WTC11 (cell line): ENCODE measurements at regions not wholly inside any gene's neighbourhood (a gene's known extent, or its start where the extent isn't known, plus 50 kb on each side); places are given as distances from the start of the nearest gene placed in this dataset.

ENCODE experiments used
- ATAC-seq: fragments of 200-7000 bp; cut with Tn5 transposase; 2 replicates; pipeline ENCODE4 v1.10.0; 2021; ENCODE audit warnings: mild to moderate bottlenecking, moderate library complexity
- CTCF ChIA-PET: fragments of 300-600 bp; sonication (Branson Sonifier 250); formaldehyde crosslinking; loops from one replicate; lab custom pipeline; 2021; ENCODE audit warnings: antibody characterized with exemption; lab: Charles Lee
- POLR2A ChIA-PET: fragments of 350-600 bp; sonication (Branson Sonifier 250); formaldehyde crosslinking; loops from one replicate; lab custom pipeline; 2021; ENCODE audit warnings: antibody characterized with exemption; lab: Charles Lee
- DNase-seq: peaks from one replicate; pipeline ENCODE4 v3.0.0; 2021; ENCODE audit warnings: low spot score
- H3K27ac Mint-ChIP-seq: 2 replicates; pipeline ENCODE4 v1.8.0; 2021; ENCODE audit warnings: mixed read lengths
- H3K27me3 Mint-ChIP-seq: 2 replicates; pipeline ENCODE4 v1.8.0; 2021; ENCODE audit warnings: low read depth, mild to moderate bottlenecking, moderate library complexity, mixed read lengths
- H3K36me3 Mint-ChIP-seq: 2 replicates; pipeline ENCODE4 v1.8.0; 2021; ENCODE audit warnings: mixed read lengths
- H3K4me1 Mint-ChIP-seq: 2 replicates; pipeline ENCODE4 v1.8.0; 2022; ENCODE audit warnings: mixed read lengths
- H3K4me3 Mint-ChIP-seq: 2 replicates; pipeline ENCODE4 v1.8.0; 2021; ENCODE audit warnings: mild to moderate bottlenecking, moderate library complexity, mixed read lengths
- H3K9me3 Mint-ChIP-seq: 2 replicates; pipeline ENCODE4 v1.8.0; 2021; ENCODE audit warnings: mixed read lengths
- ATF3 ChIP-seq: sonication (generic); formaldehyde crosslinking; conservative IDR thresholded peaks from 2 replicates; pipeline ENCODE4 v1.8.1; 2022; ENCODE audit warnings: mild to moderate bottlenecking, missing genetic modification reagents
- CDX4 ChIP-seq: fragments of 250-450 bp; sonication (Bioruptor Pico); IDR thresholded peaks from 2 replicates; pipeline ENCODE4 v1.9.0; 2021; ENCODE audit warnings: moderate library complexity, mild to moderate bottlenecking, inconsistent platforms, borderline replicate concordance
- E2F1 ChIP-seq: sonication (generic); formaldehyde crosslinking; IDR thresholded peaks from 2 replicates; pipeline ENCODE4 v1.8.0; 2022; ENCODE audit warnings: mild to moderate bottlenecking, missing genetic modification reagents
- E2F4 ChIP-seq: sonication (generic); formaldehyde crosslinking; IDR thresholded peaks from 2 replicates; pipeline ENCODE4 v1.8.1; 2022; ENCODE audit warnings: low read depth, mild to moderate bottlenecking, moderate library complexity, missing genetic modification reagents, borderline replicate concordance
- EMX1 ChIP-seq: fragments of 250-450 bp; sonication (Bioruptor Pico); IDR thresholded peaks from 2 replicates; pipeline ENCODE4 v1.8.0; 2021; ENCODE audit warnings: mild to moderate bottlenecking
- ERG ChIP-seq: fragments of 250-450 bp; sonication (Bioruptor Pico); IDR thresholded peaks from 2 replicates; pipeline ENCODE4 v1.8.0; 2021; ENCODE audit warnings: mild to moderate bottlenecking
- ESRRA ChIP-seq: sonication (generic); formaldehyde crosslinking; IDR thresholded peaks from 2 replicates; pipeline ENCODE4 v1.8.1; 2022; ENCODE audit warnings: mild to moderate bottlenecking, missing genetic modification reagents, borderline replicate concordance
- ETV6 ChIP-seq: sonication (generic); formaldehyde crosslinking; IDR thresholded peaks from 2 replicates; pipeline ENCODE4 v1.8.1; 2022; ENCODE audit warnings: mild to moderate bottlenecking, missing genetic modification reagents
- HMGXB4 ChIP-seq: sonication (generic); formaldehyde crosslinking; IDR thresholded peaks from 2 replicates; pipeline ENCODE4 v1.8.1; 2023; ENCODE audit warnings: mild to moderate bottlenecking, moderate library complexity, missing genetic modification reagents
- JUN ChIP-seq: sonication (generic); formaldehyde crosslinking; IDR thresholded peaks from 2 replicates; pipeline ENCODE4 v1.8.0; 2023; ENCODE audit warnings: mild to moderate bottlenecking, missing genetic modification reagents
- NR3C1 ChIP-seq: sonication (generic); formaldehyde crosslinking; conservative IDR thresholded peaks from 2 replicates; pipeline ENCODE4 v1.8.1; 2023; ENCODE audit warnings: low read depth, mild to moderate bottlenecking, missing genetic modification reagents
- OVOL2 ChIP-seq: fragments of 250-450 bp; sonication (Bioruptor Pico); IDR thresholded peaks from 2 replicates; pipeline ENCODE4 v1.9.0; 2021; ENCODE audit warnings: mild to moderate bottlenecking, borderline replicate concordance
- PRDM15 ChIP-seq: sonication (generic); formaldehyde crosslinking; IDR thresholded peaks from 2 replicates; pipeline ENCODE4 v1.8.0; 2022; ENCODE audit warnings: missing genetic modification reagents
- RELA ChIP-seq: sonication (generic); formaldehyde crosslinking; IDR thresholded peaks from 2 replicates; pipeline ENCODE4 v1.8.1; 2022; ENCODE audit warnings: missing genetic modification reagents, mild to moderate bottlenecking, borderline replicate concordance
- RORB ChIP-seq: fragments of 250-450 bp; sonication (Bioruptor Pico); IDR thresholded peaks from 2 replicates; pipeline ENCODE4 v1.9.0; 2021; ENCODE audit warnings: mild to moderate bottlenecking
- TEAD4 ChIP-seq: sonication (generic); formaldehyde crosslinking; IDR thresholded peaks from 2 replicates; pipeline ENCODE4 v1.8.0; 2022; ENCODE audit warnings: mild to moderate bottlenecking, missing genetic modification reagents
- TP53 ChIP-seq: sonication (generic); formaldehyde crosslinking; IDR thresholded peaks from 2 replicates; pipeline ENCODE4 v1.8.1; 2023; ENCODE audit warnings: mild to moderate bottlenecking, missing genetic modification reagents
- ZNF219 ChIP-seq: sonication (generic); formaldehyde crosslinking; IDR thresholded peaks from 2 replicates; pipeline ENCODE4 v1.8.0; 2023; ENCODE audit warnings: missing genetic modification reagents, mild to moderate bottlenecking, borderline replicate concordance
- ZNF263 ChIP-seq: sonication (generic); formaldehyde crosslinking; IDR thresholded peaks from 2 replicates; pipeline ENCODE4 v1.8.1; 2022; ENCODE audit warnings: low read depth, mild to moderate bottlenecking, moderate library complexity, missing genetic modification reagents
- ZNF317 ChIP-seq: sonication (generic); formaldehyde crosslinking; IDR thresholded peaks from 2 replicates; pipeline ENCODE4 v1.8.1; 2023; ENCODE audit warnings: low read depth, mild to moderate bottlenecking, moderate library complexity, missing genetic modification reagents, borderline replicate concordance
- ZNF396 ChIP-seq: fragments of 250-450 bp; sonication (Bioruptor Pico); IDR thresholded peaks from 2 replicates; pipeline ENCODE4 v1.8.0; 2021; ENCODE audit warnings: mild to moderate bottlenecking, moderate library complexity, borderline replicate concordance
- ZNF423 ChIP-seq: fragments of 250-450 bp; sonication (Bioruptor Pico); IDR thresholded peaks from 2 replicates; pipeline ENCODE4 v2.1.2; 2022; ENCODE audit warnings: mild to moderate bottlenecking, moderate library complexity

- H3K36me3 Mint-ChIP-seq = peaks cover 69% of the 10 kb centered on the region
- peaks cover 71% of the 10 kb centered on the region for H3K9me3 Mint-ChIP-seq
- DNase-seq (no peak), ATAC-seq (no peak)
- no peak overlapping the region for H3K4me3 Mint-ChIP-seq
- peaks cover 12% of the 10 kb centered on the region for H3K27me3 Mint-ChIP-seq
- no peak for TF ChIP-seq EMX1 (CRISPR knock-in tag)
- TF ChIP-seq ZNF263 (CRISPR knock-in tag) = no peak
- no peak for TF ChIP-seq ATF3 (CRISPR knock-in tag)
- no peak for TF ChIP-seq ETV6 (CRISPR knock-in tag)
- no peak for TF ChIP-seq RORB
- H3K4me1 Mint-ChIP-seq = no peaks in the 10 kb centered on the region
- CTCF ChIA-PET = interaction anchor here (1.6 kb wide), 1 partner anchor 10 kb away, joined by 8 read pairs; no protein-coding TSS in a partner anchor
- no peak overlapping the region for H3K27ac Mint-ChIP-seq
- POLR2A ChIA-PET = no interaction called here
These were observed 248.0 kb upstream of the TCERG1L start for GRCh38 chr10:131559450-131559911.

GRCh38 chr10:131560166-131560565 lies 248.6 kb upstream of the TCERG1L start:
- ATAC-seq (no peak), DNase-seq (no peak)
- POLR2A ChIA-PET = no interaction called here
- no peak overlapping the region for H3K4me3 Mint-ChIP-seq
- TF ChIP-seq CDX4 (CRISPR knock-in tag) (no peak), PRDM15 (CRISPR knock-in tag) (no peak), ZNF423 (no peak), OVOL2 (CRISPR knock-in tag) (no peak), JUN (CRISPR knock-in tag) (no peak), RELA (no peak), TP53 (CRISPR knock-in tag) (no peak), ATF3 (CRISPR knock-in tag) (no peak), TEAD4 (CRISPR knock-in tag) (no peak), ZNF219 (CRISPR knock-in tag) (no peak)
- peaks cover 74% of the 10 kb centered on the region for H3K9me3 Mint-ChIP-seq
- no peak overlapping the region for H3K27ac Mint-ChIP-seq
- CTCF ChIA-PET = interaction anchor here (1.6 kb wide), 1 partner anchor 10 kb away, joined by 8 read pairs; no protein-coding TSS in a partner anchor
- H3K4me1 Mint-ChIP-seq = no peaks in the 10 kb centered on the region
- H3K27me3 Mint-ChIP-seq = peaks cover 13% of the 10 kb centered on the region
- peaks cover 72% of the 10 kb centered on the region for H3K36me3 Mint-ChIP-seq

GRCh38 chr10:131560706-131561355 lies 249.3 kb upstream of the TCERG1L start:
- ATAC-seq (no peak), DNase-seq (no peak)
- Mint-ChIP-seq H3K27me3 (peaks cover 14% of the 10 kb centered on the region), H3K4me1 (no peaks in the 10 kb centered on the region), H3K27ac (no peak overlapping the region), H3K4me3 (no peak overlapping the region), H3K9me3 (peaks cover 73% of the 10 kb centered on the region), H3K36me3 (peaks cover 70% of the 10 kb centered on the region)
- ChIA-PET CTCF (interaction anchor here (1.6 kb wide), 1 partner anchor 9 kb away, joined by 8 read pairs; no protein-coding TSS in a partner anchor), POLR2A (no interaction called here)
- no peak for TF ChIP-seq E2F1
- TF ChIP-seq E2F4 = no peak
- no peak for TF ChIP-seq ZNF317 (CRISPR knock-in tag)
- no peak for TF ChIP-seq ERG
- no peak for TF ChIP-seq HMGXB4 (CRISPR knock-in tag)
- TF ChIP-seq ESRRA (CRISPR knock-in tag) = no peak
- TF ChIP-seq NR3C1 (CRISPR knock-in tag) = no peak
- TF ChIP-seq ZNF396 (CRISPR knock-in tag) = no peak
